GM23338 (cell line): ENCODE measurements at regions not wholly inside any gene's neighbourhood (a gene's known extent, or its start where the extent isn't known, plus 50 kb on each side); places are given as distances from the start of the nearest gene placed in this dataset.
A peak's percentile ranks its signal among the peaks of the same experiment; 100 is the strongest.

Experiments used
- ATAC-seq: fragments of 200-7000 bp; cut with Tn5 transposase; 3 replicates; pipeline ENCODE4 v1.9.1; 2020
- DNase-seq: peaks from one replicate; pipeline ENCODE4 v3.0.0-alpha.2; 2015; ENCODE audit warnings: low spot score
- H2AFZ ChIP-seq: fragments of 200-600 bp; sonication (generic); 2 replicates; pipeline ENCODE4 v1.8.0; 2016; ENCODE audit warnings: antibody characterized with exemption, mild to moderate bottlenecking, moderate library complexity
- H3F3A ChIP-seq: fragments of 200-600 bp; sonication (generic); replicated peaks from 2 replicates; pipeline ENCODE4 v1.8.0; 2017; ENCODE audit warnings: antibody characterized with exemption, mixed run types, low read depth
- H3K27ac ChIP-seq: fragments of 200-600 bp; sonication (generic); 2 replicates; pipeline ENCODE4 v1.6.1; 2016; ENCODE audit warnings: low read depth
- H3K27me3 ChIP-seq: fragments of 200-600 bp; sonication (generic); 2 replicates; pipeline ENCODE4 v1.8.0; 2016; ENCODE audit warnings: mild to moderate bottlenecking, mixed run types, moderate library complexity; ENCODE audit not compliant: insufficient read depth
- H3K36me3 ChIP-seq: fragments of 200-600 bp; sonication (generic); 2 replicates; pipeline ENCODE4 v1.8.0; 2016; ENCODE audit warnings: mild to moderate bottlenecking; ENCODE audit not compliant: insufficient read depth
- H3K4me1 ChIP-seq: fragments of 200-600 bp; sonication (generic); 2 replicates; pipeline ENCODE4 v1.8.0; 2016; ENCODE audit warnings: mild to moderate bottlenecking, moderate library complexity; ENCODE audit not compliant: insufficient read depth
- H3K4me2 ChIP-seq: fragments of 200-600 bp; sonication (generic); 2 replicates; pipeline ENCODE4 v1.7.1; 2017; ENCODE audit warnings: mixed run types
- H3K4me3 ChIP-seq: fragments of 200-600 bp; sonication (generic); 2 replicates; pipeline ENCODE4 v1.6.1; 2016; ENCODE audit warnings: mixed run types
- H3K79me2 ChIP-seq: fragments of 200-600 bp; sonication (generic); replicated peaks from 2 replicates; pipeline ENCODE4 v1.8.0; 2017; ENCODE audit warnings: mild to moderate bottlenecking; ENCODE audit not compliant: insufficient read depth
- H3K9me2 ChIP-seq: fragments of 200-600 bp; sonication (generic); 2 replicates; pipeline ENCODE4 v1.8.0; 2017; ENCODE audit not compliant: insufficient read depth
- H4K20me1 ChIP-seq: fragments of 200-600 bp; sonication (generic); replicated peaks from 2 replicates; pipeline ENCODE4 v1.8.0; 2017; ENCODE audit warnings: mild to moderate bottlenecking; ENCODE audit not compliant: insufficient read depth
- H3K27ac Mint-ChIP-seq: 2 replicates; pipeline ENCODE4 v1.8.0; 2020; ENCODE audit warnings: inconsistent platforms, mild to moderate bottlenecking, moderate library complexity, mixed read lengths
- H3K27me3 Mint-ChIP-seq: 3 replicates; pipeline ENCODE4 v1.8.0; 2022; ENCODE audit warnings: low read depth, mild to moderate bottlenecking, moderate library complexity, mixed read lengths, inconsistent platforms; ENCODE audit not compliant: insufficient read depth, poor library complexity
- H3K36me3 Mint-ChIP-seq: 3 replicates; pipeline ENCODE4 v1.8.0; 2021; ENCODE audit warnings: low read depth, mild to moderate bottlenecking, inconsistent platforms, moderate library complexity, mixed read lengths
- H3K4me1 Mint-ChIP-seq: 3 replicates; pipeline ENCODE4 v1.8.0; 2020; ENCODE audit warnings: mild to moderate bottlenecking, inconsistent platforms, mixed read lengths
- H3K4me3 Mint-ChIP-seq: 3 replicates; pipeline ENCODE4 v1.8.0; 2021; ENCODE audit warnings: moderate library complexity, mild to moderate bottlenecking, inconsistent platforms, mixed read lengths
- H3K9me3 Mint-ChIP-seq: 3 replicates; pipeline ENCODE4 v1.8.0; 2020; ENCODE audit warnings: moderate library complexity, mild to moderate bottlenecking, inconsistent platforms, mixed read lengths
- REST ChIP-seq: IDR thresholded peaks from one replicate; pipeline ENCODE4 v1.6.1; 2018; ENCODE audit warnings: antibody characterized with exemption; ENCODE audit not compliant: unreplicated experiment
- ZNF331 ChIP-seq: fragments of 250-450 bp; sonication (Bioruptor Pico); IDR thresholded peaks from 2 replicates; pipeline ENCODE4 v1.5.0; 2020; ENCODE audit warnings: low read depth, mild to moderate bottlenecking, moderate library complexity
- ZNF462 ChIP-seq: fragments of 250-450 bp; sonication (Bioruptor Pico); IDR thresholded peaks from 2 replicates; pipeline ENCODE4 v1.5.0; 2020; ENCODE audit warnings: mild to moderate bottlenecking, moderate library complexity

DNA sequence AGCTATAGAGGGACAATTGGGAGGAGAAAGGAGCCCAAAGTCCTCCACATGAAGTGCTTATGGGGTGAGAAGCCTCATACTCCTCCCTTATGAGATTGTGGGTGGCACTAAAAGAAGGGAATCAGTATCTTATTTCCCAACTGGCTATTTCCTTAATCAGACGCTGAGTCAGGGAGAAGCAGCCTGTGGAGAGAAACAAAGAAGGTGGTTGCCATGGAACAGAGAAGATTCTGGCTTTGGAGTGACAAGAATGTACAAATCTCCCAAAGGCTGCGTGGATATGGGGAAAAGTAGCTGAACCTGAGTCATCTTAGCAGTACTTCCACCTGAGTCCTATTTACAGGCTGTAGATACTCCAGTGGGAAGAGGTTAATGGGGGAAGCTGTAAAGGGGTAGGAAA, 115.8 kb upstream of the CWC22 start (continued):
- no peak for TF ChIP-seq ZNF462 (CRISPR knock-in tag)

GRCh38 chr2:180115675-180116074, 108.6 kb upstream of the CWC22 start:
- Mint-ChIP-seq H3K4me1 (no peaks in the 10 kb centered on the region), H3K9me3 (no peaks in the 10 kb centered on the region), H3K36me3 (no peaks in the 10 kb centered on the region), H3K27ac (no peak overlapping the region), H3K4me3 (no peak overlapping the region), H3K27me3 (no peaks in the 10 kb centered on the region)
- Histone ChIP-seq H3K36me3 (no peaks in the 10 kb centered on the region), H3K4me1 (no peaks in the 10 kb centered on the region), H3F3A (no peaks in the 10 kb centered on the region), H3K4me3 (no peak overlapping the region), H3K27me3 (no peaks in the 10 kb centered on the region), H3K27ac (no peak overlapping the region), H2AFZ (no peak overlapping the region), H3K79me2 (no peaks in the 10 kb centered on the region), H3K4me2 (no peak overlapping the region), H4K20me1 (no peaks in the 10 kb centered on the region), H3K9me2 (peaks cover 3% of the 10 kb centered on the region; the same call in 1 of the 2 replicates)
- TF ChIP-seq REST (no peak), ZNF331 (CRISPR knock-in tag) (0 out of 2 replicates have a peak, but pooled peaks have one; percentile 29)
- DNase-seq (no peak), ATAC-seq (no peak)
